Ishikawa (cell line): ENCODE measurements at regions not wholly inside any gene's neighbourhood (a gene's known extent, or its start where the extent isn't known, plus 50 kb on each side); places are given as distances from the start of the nearest gene placed in this dataset.

Source experiments
- CEBPB ChIP-seq: IDR thresholded peaks from 2 replicates; pipeline ENCODE4 v1.6.1; 2012
- CREB1 ChIP-seq: IDR thresholded peaks from 2 replicates; pipeline ENCODE4 v1.6.1; 2012; ENCODE audit warnings: low read depth
- EGR1 ChIP-seq: IDR thresholded peaks from 2 replicates; pipeline ENCODE4 v1.6.1; 2012
- FOXM1 ChIP-seq: IDR thresholded peaks from 2 replicates; pipeline ENCODE4 v1.6.1; 2012; ENCODE audit warnings: low read depth, borderline replicate concordance
- MAX ChIP-seq: IDR thresholded peaks from 2 replicates; pipeline ENCODE4 v1.6.1; 2012
- NFIC ChIP-seq: IDR thresholded peaks from 2 replicates; pipeline ENCODE4 v1.6.1; 2012
- RAD21 ChIP-seq: IDR thresholded peaks from 2 replicates; pipeline ENCODE4 v1.6.1; 2012; ENCODE audit warnings: low read depth
- REST ChIP-seq: IDR thresholded peaks from 2 replicates; pipeline ENCODE4 v1.6.1; 2012; ENCODE audit warnings: low read depth, mild to moderate bottlenecking
- TAF1 ChIP-seq: IDR thresholded peaks from 2 replicates; pipeline ENCODE4 v1.6.1; 2012; ENCODE audit warnings: low read depth, mild to moderate bottlenecking
- TCF12 ChIP-seq: IDR thresholded peaks from 2 replicates; pipeline ENCODE4 v1.6.1; 2012; ENCODE audit warnings: low read depth
- TEAD4 ChIP-seq: IDR thresholded peaks from 2 replicates; pipeline ENCODE4 v1.6.1; 2012

GRCh38 chr7:98452791-98453190, 51.9 kb upstream of the BAIAP2L1 start:
- no peak for TF ChIP-seq CREB1
- no peak for TF ChIP-seq TCF12
- TF ChIP-seq EGR1, result no peak
- no peak for TF ChIP-seq NFIC
- TF ChIP-seq TEAD4, result no peak
- no peak for TF ChIP-seq CEBPB
- TF ChIP-seq MAX, result no peak
- TF ChIP-seq RAD21, result no peak
- no peak for TF ChIP-seq REST
- no peak for TF ChIP-seq FOXM1
- TF ChIP-seq TAF1, result no peak
